ENCODE measurements at regions not wholly inside any gene's neighbourhood (a gene's known extent, or its start where the extent isn't known, plus 50 kb on each side); places are given as distances from the start of the nearest gene placed in this dataset.

DNA sequence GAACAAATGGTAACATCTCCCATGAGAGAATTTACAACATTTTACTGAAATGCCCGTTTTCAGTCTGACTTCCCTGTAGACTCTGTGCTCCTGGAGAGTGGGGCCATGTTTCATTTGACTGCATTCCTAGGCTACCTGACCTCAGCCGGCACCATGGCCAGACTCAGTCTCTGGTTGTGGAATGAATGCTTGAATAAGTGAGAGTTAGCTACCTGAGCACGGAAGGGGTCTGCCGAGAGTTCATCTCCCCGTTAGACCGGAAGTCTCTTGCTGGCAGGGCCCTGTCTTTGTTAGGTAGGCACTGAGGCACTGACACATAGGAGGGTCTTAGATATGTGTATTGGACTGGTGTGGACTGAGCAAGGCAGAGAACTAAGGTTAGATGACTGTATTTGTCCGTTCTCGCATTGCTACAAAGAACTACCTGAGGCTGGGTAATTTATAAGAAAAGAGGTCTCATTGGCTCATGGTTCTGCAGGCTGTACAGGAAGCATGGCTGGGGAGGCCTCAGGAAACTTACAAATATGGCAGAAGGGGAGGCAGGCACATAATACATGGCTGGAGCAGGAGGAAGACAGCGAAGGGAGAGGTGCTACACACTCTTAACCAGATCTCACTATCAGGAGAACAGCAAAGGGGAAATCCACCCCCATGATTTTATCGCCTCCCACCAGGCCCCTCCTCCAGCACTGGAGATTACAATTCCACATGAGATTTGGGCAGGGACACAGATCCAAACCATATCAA lies 271.2 kb downstream of the GLI2 start:
- no peaks in the 10 kb centered on the region for H3K27me3 ChIP-seq
- H3K4me1 ChIP-seq (replicated peaks in 1 of 2), result no peaks in the 10 kb centered on the region
- peak in 1 of 7 donors; percentile 0 for DNase-seq
- no peaks in the 10 kb centered on the region for H3K9me3 ChIP-seq (replicated peaks in 1 of 3)
- TF ChIP-seq CTCF (IDR thresholded peaks at IDR 0.05), result no peak
- TF ChIP-seq POLR2A (IDR thresholded peaks at IDR 0.05), result no peak
- H3K36me3 ChIP-seq (replicated peaks in 1 of 2), result no peaks in the 10 kb centered on the region
- 85 to 95% (median 94%) methylated on average over 9 to 10 of the region's 10 CpGs for WGBS, 4 donors
- intact Hi-C loops (cut with DNase I), result no loop called here
- no peak overlapping the region for H3K4me3 ChIP-seq
- H3K27ac ChIP-seq, result no peak overlapping the region

DNA sequence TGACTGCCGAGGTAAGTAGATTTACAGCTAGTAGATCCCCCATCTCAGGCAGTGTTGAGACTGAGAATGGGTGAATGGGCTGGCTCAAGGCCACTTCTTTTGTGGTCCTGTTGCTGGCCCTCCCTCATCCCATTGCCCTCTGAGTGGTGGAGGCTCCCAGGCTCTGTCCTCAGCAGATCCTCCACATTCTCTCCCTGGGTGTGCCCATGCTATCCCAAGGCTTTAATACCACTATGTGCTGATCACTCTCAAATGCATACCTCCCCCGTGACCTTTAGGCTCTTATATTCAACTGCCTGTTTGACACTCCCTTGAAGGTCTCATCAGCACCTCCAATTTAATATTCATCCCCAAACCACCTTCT lies 271.8 kb downstream of the GLI2 start:
- 92 to 95% (median 94%) methylated on average over 2 of the region's 2 CpGs for WGBS, 4 donors
- TF ChIP-seq CTCF (IDR thresholded peaks at IDR 0.05) (no peak), POLR2A (IDR thresholded peaks at IDR 0.05) (no peak)
- intact Hi-C loops (cut with DNase I), result no loop called here
- Histone ChIP-seq H3K4me1 (replicated peaks in 1 of 2) (no peaks in the 10 kb centered on the region), H3K36me3 (replicated peaks in 1 of 2) (no peaks in the 10 kb centered on the region), H3K27me3 (no peaks in the 10 kb centered on the region), H3K9me3 (replicated peaks in 1 of 3) (no peaks in the 10 kb centered on the region), H3K4me3 (no peak overlapping the region), H3K27ac (no peak overlapping the region)
- peak in 1 of 7 donors; percentile 30 for DNase-seq

DNA sequence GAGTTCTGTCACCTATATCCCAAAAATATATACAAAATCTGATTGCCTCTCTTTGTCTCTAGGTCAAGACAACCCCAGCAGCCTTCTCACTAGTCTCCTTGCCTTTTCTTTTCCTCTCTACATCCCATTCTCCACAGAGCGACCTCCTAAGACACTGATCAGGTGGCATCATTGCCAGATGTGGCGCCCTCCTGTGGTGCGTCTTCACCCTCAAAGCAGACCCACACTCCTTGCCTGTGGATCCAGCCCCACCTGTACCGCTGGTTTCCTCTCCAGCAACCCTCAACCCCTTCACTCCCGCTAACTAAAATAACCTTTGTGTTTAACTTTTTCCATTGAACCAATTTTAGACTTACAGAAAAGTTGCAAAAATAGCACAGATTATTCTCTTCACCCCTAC lies 273.3 kb downstream of the GLI2 start:
- WGBS, 4 donors, result 81 to 92% (median 81%) methylated on average over 5 of the region's 5 CpGs
- DNase-seq, result peak in 2 of 7 donors; percentile 24 to 49
- no peaks in the 10 kb centered on the region for H3K9me3 ChIP-seq (replicated peaks in 1 of 3)
- no peak overlapping the region for H3K4me3 ChIP-seq
- no peak overlapping the region for H3K27ac ChIP-seq
- no peaks in the 10 kb centered on the region for H3K36me3 ChIP-seq (replicated peaks in 1 of 2)
- no peaks in the 10 kb centered on the region for H3K27me3 ChIP-seq
- TF ChIP-seq CTCF (IDR thresholded peaks at IDR 0.05) (peak in 4 of 6 experiments; percentile 14 to 30 (median 16)), POLR2A (IDR thresholded peaks at IDR 0.05) (no peak)
- H3K4me1 ChIP-seq (replicated peaks in 1 of 2), result no peaks in the 10 kb centered on the region
- intact Hi-C loops (cut with DNase I), result no loop called here

DNA sequence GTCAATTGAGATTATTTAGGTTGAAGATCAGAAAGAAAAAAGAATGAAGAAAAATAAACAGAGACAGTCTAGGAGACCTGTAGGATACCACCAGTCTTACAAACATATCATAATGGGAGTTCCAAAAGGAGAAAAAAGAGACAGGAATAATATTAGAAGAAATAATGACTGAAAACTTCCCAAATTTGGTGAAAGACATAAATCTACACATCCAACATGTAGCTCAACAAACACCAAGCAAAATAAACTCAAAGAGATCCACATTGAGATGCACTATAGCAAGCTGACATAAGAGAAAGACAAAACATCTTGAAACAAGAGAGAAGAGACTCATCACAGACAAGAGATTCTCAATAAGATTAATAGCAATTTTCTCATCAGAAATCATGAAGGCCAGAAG lies 274.0 kb downstream of the TFCP2L1 start:
- TF ChIP-seq CTCF (IDR thresholded peaks at IDR 0.05), result no peak
- TF ChIP-seq POLR2A (IDR thresholded peaks at IDR 0.05), result no peak
- intact Hi-C loops (cut with DNase I), result no loop called here
- H3K4me3 ChIP-seq, result no peak overlapping the region

More for the DNA sequence above, 274.0 kb downstream of the TFCP2L1 start:
- Histone ChIP-seq H3K27me3 (no peaks in the 10 kb centered on the region), H3K36me3 (replicated peaks in 1 of 2) (no peaks in the 10 kb centered on the region), H3K4me1 (replicated peaks in 1 of 2) (no peaks in the 10 kb centered on the region), H3K27ac (no peak overlapping the region), H3K9me3 (replicated peaks in 1 of 3) (no peaks in the 10 kb centered on the region)
- no peak for DNase-seq
